ENCODE measurements at regions not wholly inside any gene's neighbourhood (a gene's known extent, or its start where the extent isn't known, plus 50 kb on each side); places are given as distances from the start of the nearest gene placed in this dataset.

DNA sequence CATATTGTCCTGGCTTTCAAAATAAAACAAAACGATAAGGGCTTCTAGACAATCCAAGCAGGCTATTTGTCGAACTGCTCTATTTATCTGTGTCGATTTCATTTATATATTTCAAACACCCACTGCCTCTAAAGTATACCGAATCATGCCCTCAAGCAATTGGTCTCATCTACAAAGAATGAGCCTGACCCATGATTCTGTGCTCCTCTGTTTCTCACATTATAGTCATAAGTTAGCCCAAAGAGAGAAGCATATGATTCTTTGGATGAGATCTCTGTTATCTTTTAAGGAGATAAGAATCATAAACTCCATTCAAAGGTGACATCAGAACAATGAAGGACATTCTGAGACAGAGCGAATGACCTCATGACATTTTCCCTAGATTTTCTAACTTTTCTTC is 191.1 kb downstream of the MAP2K6 start:
- no peaks in the 10 kb centered on the region for H3K79me2 ChIP-seq (ENCODE audit: insufficient read depth)
- H3K9me2 ChIP-seq: no peaks in the 10 kb centered on the region
- no peak for DNase-seq
- no peaks in the 10 kb centered on the region for H3K36me3 ChIP-seq (replicated peaks in 1 of 2; ENCODE audit: control insufficient read depth in 1 of 2, insufficient read depth in 2 of 2, low read length in 1 of 2)
- no peak overlapping the region for H3K9ac ChIP-seq
- no peaks in the 10 kb centered on the region for H4K20me1 ChIP-seq (ENCODE audit: insufficient read depth)
- H3K27ac ChIP-seq (ENCODE audit: low read depth in 2 of 2, low read length in 1 of 2): no peak overlapping the region
- H3K4me3 ChIP-seq (ENCODE audit: low read depth in 2 of 2, low read length in 1 of 2): no peak overlapping the region
- POLR2A ChIA-PET: no interaction called here
- 90% methylated on average over 5 of the region's 5 CpGs for WGBS (ENCODE audit: low lambda C conversion rate)
- peaks cover 23 to 30% of the 10 kb centered on the region in 2 experiments for H3K4me1 ChIP-seq (ENCODE audit: control insufficient read depth in 1 of 2, insufficient read depth in 2 of 2, low read depth in 1 of 2, low read length in 1 of 2)
- TF ChIP-seq RCOR1 (IDR thresholded peaks at IDR 0.05; ENCODE audit: low read length) (no peak), FOXM1 (IDR thresholded peaks at IDR 0.05; ENCODE audit: low read depth) (no peak), EP300 (IDR thresholded peaks at IDR 0.05; ENCODE audit: borderline replicate concordance in 1 of 2, low read depth in 1 of 2, low read length in 1 of 2) (no peak), ELF1 (IDR thresholded peaks at IDR 0.05) (no peak), TEAD4 (IDR thresholded peaks at IDR 0.05; ENCODE audit: borderline replicate concordance, insufficient read depth) (no peak), YY1 (IDR thresholded peaks at IDR 0.05; ENCODE audit: low read depth) (no peak), GATA2 (CRISPR knock-in tag; IDR thresholded peaks at IDR 0.05) (no peak), SIN3A (IDR thresholded peaks at IDR 0.05; ENCODE audit: borderline replicate concordance, low read depth, low read length) (no peak), MXI1 (IDR thresholded peaks at IDR 0.05; ENCODE audit: low read depth, low read length) (no peak), EZH2phosphoT487 (IDR thresholded peaks at IDR 0.05; ENCODE audit: borderline replicate concordance, low read depth) (no peak), SMC3 (IDR thresholded peaks at IDR 0.05; ENCODE audit: low read depth, low read length) (no peak), NFIC (IDR thresholded peaks at IDR 0.05; ENCODE audit: borderline replicate concordance) (no peak)
- TF ChIP-seq, protein P1, sequence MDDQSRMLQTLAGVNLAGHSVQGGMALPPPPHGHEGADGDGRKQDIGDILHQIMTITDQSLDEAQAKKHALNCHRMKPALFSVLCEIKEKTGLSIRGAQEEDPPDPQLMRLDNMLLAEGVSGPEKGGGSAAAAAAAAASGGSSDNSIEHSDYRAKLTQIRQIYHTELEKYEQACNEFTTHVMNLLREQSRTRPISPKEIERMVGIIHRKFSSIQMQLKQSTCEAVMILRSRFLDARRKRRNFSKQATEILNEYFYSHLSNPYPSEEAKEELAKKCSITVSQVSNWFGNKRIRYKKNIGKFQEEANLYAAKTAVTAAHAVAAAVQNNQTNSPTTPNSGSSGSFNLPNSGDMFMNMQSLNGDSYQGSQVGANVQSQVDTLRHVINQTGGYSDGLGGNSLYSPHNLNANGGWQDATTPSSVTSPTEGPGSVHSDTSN (IDR thresholded peaks at IDR 0.05): no peak
- TF ChIP-seq, protein P2, sequence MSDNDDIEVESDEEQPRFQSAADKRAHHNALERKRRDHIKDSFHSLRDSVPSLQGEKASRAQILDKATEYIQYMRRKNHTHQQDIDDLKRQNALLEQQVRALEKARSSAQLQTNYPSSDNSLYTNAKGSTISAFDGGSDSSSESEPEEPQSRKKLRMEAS (IDR thresholded peaks at IDR 0.05; ENCODE audit: low read depth): no peak
- H3K27me3 ChIP-seq (ENCODE audit: insufficient read depth): no peaks in the 10 kb centered on the region
- no peak overlapping the region for H2AFZ ChIP-seq (ENCODE audit: low read depth)
- H3F3A ChIP-seq (replicated peaks; ENCODE audit: insufficient read depth): peaks cover 31% of the 10 kb centered on the region
- no peak overlapping the region for H3K4me2 ChIP-seq
- CTCF ChIA-PET: interaction anchor here (0.6 to 4.4 kb wide), 5 partner anchors 16 to 947 kb away, joined by 3 to 57 read pairs (median 18); no protein-coding TSS in a partner anchor
- no peaks in the 10 kb centered on the region for H3K9me3 ChIP-seq

DNA sequence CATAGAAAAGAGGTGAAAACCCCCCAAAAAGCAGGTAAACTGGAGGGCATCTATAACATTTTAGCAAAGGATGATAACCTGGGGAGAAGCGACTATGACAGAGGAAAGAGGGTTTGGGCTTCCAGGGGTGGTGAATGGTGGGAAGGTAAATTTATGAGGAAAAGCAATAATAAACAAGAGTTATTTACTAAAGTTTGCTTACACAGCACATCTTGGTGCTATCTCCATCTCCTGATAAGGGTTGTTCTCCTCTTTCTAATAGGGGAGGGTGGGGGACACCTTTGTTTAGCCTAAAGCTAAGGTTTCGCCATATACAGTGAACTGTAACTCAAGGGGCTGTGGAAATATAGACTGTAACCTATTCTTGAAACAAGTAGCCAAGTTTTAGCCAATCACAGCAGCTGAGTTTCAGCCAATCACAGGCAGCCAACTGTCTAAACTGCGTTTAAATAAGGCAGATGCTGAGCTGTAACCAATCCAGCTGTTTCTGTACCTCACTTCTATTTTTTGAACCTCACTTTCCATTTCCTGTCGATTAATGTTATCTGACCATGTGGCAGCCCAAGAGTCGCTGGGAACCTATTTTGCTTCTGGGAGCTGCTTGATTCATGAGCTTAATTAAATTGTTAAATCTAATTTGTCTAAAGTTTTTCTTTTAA is 191.8 kb downstream of the MAP2K6 start:
- no peak for DNase-seq
- H3K79me2 ChIP-seq (ENCODE audit: insufficient read depth): no peaks in the 10 kb centered on the region
- H3K36me3 ChIP-seq (replicated peaks in 1 of 2; ENCODE audit: control insufficient read depth in 1 of 2, insufficient read depth in 2 of 2, low read length in 1 of 2): no peaks in the 10 kb centered on the region
- no peak overlapping the region; a peak in 1 of 4 replicates for H3K27ac ChIP-seq (ENCODE audit: low read depth in 2 of 2, low read length in 1 of 2)
- H3K4me3 ChIP-seq (ENCODE audit: low read depth in 2 of 2, low read length in 1 of 2): no peak overlapping the region
- ChIA-PET CTCF (interaction anchor here (0.6 to 4.4 kb wide), 66 partner anchors 8 to 1023 kb away, joined by 3 to 57 read pairs (median 5); partner anchors contain the start of gene KCNJ2), POLR2A (no interaction called here)
- no peaks in the 10 kb centered on the region for H3K9me2 ChIP-seq
- no peaks in the 10 kb centered on the region for H3K9me3 ChIP-seq
- H3K9ac ChIP-seq: no peak overlapping the region
- no peak overlapping the region for H2AFZ ChIP-seq (ENCODE audit: low read depth)
- peaks cover 32% of the 10 kb centered on the region for H3F3A ChIP-seq (replicated peaks; ENCODE audit: insufficient read depth)
- peaks cover 23 to 30% of the 10 kb centered on the region in 2 experiments for H3K4me1 ChIP-seq (ENCODE audit: control insufficient read depth in 1 of 2, insufficient read depth in 2 of 2, low read depth in 1 of 2, low read length in 1 of 2)
- no peaks in the 10 kb centered on the region for H4K20me1 ChIP-seq (ENCODE audit: insufficient read depth)
- H3K4me2 ChIP-seq: no peak overlapping the region
- H3K27me3 ChIP-seq (ENCODE audit: insufficient read depth): no peaks in the 10 kb centered on the region
- 68% methylated on average over 5 of the region's 5 CpGs for WGBS (ENCODE audit: low lambda C conversion rate)
- TF ChIP-seq SMC3 (IDR thresholded peaks at IDR 0.05; ENCODE audit: low read depth, low read length) (no peak), GABPA (IDR thresholded peaks at IDR 0.05; ENCODE audit: low read depth) (no peak), REST (IDR thresholded peaks at IDR 0.05; ENCODE audit: low read depth, low read length) (no peak), TCF12 (IDR thresholded peaks at IDR 0.05) (no peak), USF1 (IDR thresholded peaks at IDR 0.05; ENCODE audit: borderline replicate concordance, low read depth) (no peak), SIN3A (IDR thresholded peaks at IDR 0.05; ENCODE audit: borderline replicate concordance, low read depth, low read length) (no peak), ELF1 (IDR thresholded peaks at IDR 0.05) (no peak), FOXJ3 (CRISPR knock-in tag; IDR thresholded peaks at IDR 0.05) (no peak)
- TF ChIP-seq, protein P3, sequence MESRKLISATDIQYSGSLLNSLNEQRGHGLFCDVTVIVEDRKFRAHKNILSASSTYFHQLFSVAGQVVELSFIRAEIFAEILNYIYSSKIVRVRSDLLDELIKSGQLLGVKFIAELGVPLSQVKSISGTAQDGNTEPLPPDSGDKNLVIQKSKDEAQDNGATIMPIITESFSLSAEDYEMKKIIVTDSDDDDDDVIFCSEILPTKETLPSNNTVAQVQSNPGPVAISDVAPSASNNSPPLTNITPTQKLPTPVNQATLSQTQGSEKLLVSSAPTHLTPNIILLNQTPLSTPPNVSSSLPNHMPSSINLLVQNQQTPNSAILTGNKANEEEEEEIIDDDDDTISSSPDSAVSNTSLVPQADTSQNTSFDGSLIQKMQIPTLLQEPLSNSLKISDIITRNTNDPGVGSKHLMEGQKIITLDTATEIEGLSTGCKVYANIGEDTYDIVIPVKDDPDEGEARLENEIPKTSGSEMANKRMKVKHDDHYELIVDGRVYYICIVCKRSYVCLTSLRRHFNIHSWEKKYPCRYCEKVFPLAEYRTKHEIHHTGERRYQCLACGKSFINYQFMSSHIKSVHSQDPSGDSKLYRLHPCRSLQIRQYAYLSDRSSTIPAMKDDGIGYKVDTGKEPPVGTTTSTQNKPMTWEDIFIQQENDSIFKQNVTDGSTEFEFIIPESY (IDR thresholded peaks at IDR 0.05; ENCODE audit: borderline replicate concordance, low read depth): no peak
- TF ChIP-seq, protein P2 (IDR thresholded peaks at IDR 0.05; ENCODE audit: low read depth): no peak

Measured in SK-N-SH (cell line).